Esophagus muscularis mucosa (tissue), 4 donors: ENCODE measurements at regions not wholly inside any gene's neighbourhood (a gene's known extent, or its start where the extent isn't known, plus 50 kb on each side); places are given as distances from the start of the nearest gene placed in this dataset.
"Not testable (repeated sequence)": the region's sequence is repeated elsewhere in the genome, so short reads cannot be mapped to it uniquely, and the experiment has no call there.

Experiments
- DNase-seq: peaks from one replicate; pipeline ENCODE4 v3.0.0-alpha.2; 2017; ENCODE audit errors: extremely low spot score
- H3K27ac ChIP-seq, 4 donors: fragments of 200-600 bp; sonication (generic); replicated peaks in 1 of 4; 1 replicate in 3 of 4; 2 replicates in 1 of 4; pipeline ENCODE4 v1.5.1; 2016 to 2019; ENCODE audit warnings: mild to moderate bottlenecking in 1 of 4
- H3K27me3 ChIP-seq, 4 donors: fragments of 200-600 bp; sonication (generic); one replicate each; pipeline versions ENCODE4 v1.5.1 to v1.6.0; 2016 to 2019
- H3K36me3 ChIP-seq, 4 donors: fragments of 200-600 bp; sonication (generic); one replicate each; pipeline ENCODE4 v1.5.1; 2016 to 2019
- H3K4me1 ChIP-seq, 4 donors: fragments of 200-600 bp; sonication (generic); one replicate each; pipeline ENCODE4 v1.5.1; 2016 to 2019
- H3K4me3 ChIP-seq, 4 donors: fragments of 200-600 bp; sonication (generic); 1 replicate in 2 of 4; 2 replicates in 2 of 4; pipeline ENCODE4 v1.5.1; 2016 to 2019; ENCODE audit warnings: mild to moderate bottlenecking in 4 of 4, moderate library complexity in 1 of 4
- H3K9me3 ChIP-seq, 4 donors: fragments of 200-600 bp; sonication (generic); 1 replicate in 3 of 4; 2 replicates in 1 of 4; pipeline ENCODE4 v1.5.1; 2016 to 2019
- EP300 ChIP-seq: sonication (generic); formaldehyde crosslinking; IDR thresholded peaks from one replicate; pipeline ENCODE4 v1.6.1; 2017; ENCODE audit warnings: antibody characterized with exemption
- POLR2A ChIP-seq: fragments of 450-650 bp; IDR thresholded peaks from one replicate; pipeline ENCODE4 v1.6.1; 2017; ENCODE audit warnings: antibody characterized with exemption, moderate library complexity, mild to moderate bottlenecking, low read depth
- POLR2AphosphoS5 ChIP-seq, 2 donors: sonication (generic); formaldehyde crosslinking; IDR thresholded peaks; one replicate each; pipeline ENCODE4 v1.6.1; 2017; ENCODE audit warnings: antibody characterized with exemption in 2 of 2
- WGBS: methylation state at CpG from one replicate; pipeline ENCODE4 v1.1.5; 2018; 5-methylcytosine and 5-hydroxymethylcytosine counted together
- intact Hi-C: fragments of 100-400 bp; cut with DNase I; formaldehyde crosslinking; loops from one replicate; pipeline ENCODE4 v1.15.1; 2023
- TF ChIP-seq, protein P1 (sequence below), 3 experiments: fragments of 200-600 bp in 2 of 3; fragments of 450-650 bp in 1 of 3; sonication (generic) in 2 of 3; IDR thresholded peaks; one replicate each; pipeline ENCODE4 v1.5.1; 2017 to 2019; ENCODE audit warnings: antibody characterized with exemption in 3 of 3, mild to moderate bottlenecking in 2 of 3, moderate library complexity in 1 of 3

DNA sequence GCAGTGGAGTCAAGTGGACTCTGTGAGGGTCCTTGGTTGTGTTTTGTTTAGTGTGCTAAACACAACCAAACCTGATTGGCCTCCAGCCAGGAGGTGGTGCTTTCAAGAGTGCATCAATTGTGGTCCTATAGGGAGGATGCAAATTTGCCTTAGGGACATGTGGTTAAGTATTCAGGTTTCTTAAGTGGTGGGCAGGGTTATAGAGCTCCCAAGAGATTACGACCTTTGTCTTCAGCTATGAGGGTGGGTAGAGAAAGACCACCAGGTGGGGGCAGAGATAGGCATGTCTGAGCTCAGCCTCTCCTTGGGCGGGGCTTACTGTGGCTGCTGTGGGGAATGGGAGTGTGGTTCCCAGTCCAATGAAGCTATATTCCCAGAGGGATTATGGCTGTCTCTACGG is 186.6 kb downstream of the SQOR start:
- TF ChIP-seq POLR2A (no peak), EP300 (no peak), POLR2AphosphoS5 (IDR thresholded peaks at IDR 0.05) (no peak)
- TF ChIP-seq, protein P1, sequence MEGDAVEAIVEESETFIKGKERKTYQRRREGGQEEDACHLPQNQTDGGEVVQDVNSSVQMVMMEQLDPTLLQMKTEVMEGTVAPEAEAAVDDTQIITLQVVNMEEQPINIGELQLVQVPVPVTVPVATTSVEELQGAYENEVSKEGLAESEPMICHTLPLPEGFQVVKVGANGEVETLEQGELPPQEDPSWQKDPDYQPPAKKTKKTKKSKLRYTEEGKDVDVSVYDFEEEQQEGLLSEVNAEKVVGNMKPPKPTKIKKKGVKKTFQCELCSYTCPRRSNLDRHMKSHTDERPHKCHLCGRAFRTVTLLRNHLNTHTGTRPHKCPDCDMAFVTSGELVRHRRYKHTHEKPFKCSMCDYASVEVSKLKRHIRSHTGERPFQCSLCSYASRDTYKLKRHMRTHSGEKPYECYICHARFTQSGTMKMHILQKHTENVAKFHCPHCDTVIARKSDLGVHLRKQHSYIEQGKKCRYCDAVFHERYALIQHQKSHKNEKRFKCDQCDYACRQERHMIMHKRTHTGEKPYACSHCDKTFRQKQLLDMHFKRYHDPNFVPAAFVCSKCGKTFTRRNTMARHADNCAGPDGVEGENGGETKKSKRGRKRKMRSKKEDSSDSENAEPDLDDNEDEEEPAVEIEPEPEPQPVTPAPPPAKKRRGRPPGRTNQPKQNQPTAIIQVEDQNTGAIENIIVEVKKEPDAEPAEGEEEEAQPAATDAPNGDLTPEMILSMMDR (IDR thresholded peaks at IDR 0.05), result no peak
- WGBS, result 88% methylated on average over 2 of the region's 3 CpGs
- intact Hi-C loops, result no loop called here

GRCh38 chr15:45822968-45823367 is 188.1 kb downstream of the SQOR start:
- H3K27me3 ChIP-seq, H3K9me3 ChIP-seq, H3K36me3 ChIP-seq, DNase-seq, H3K27ac ChIP-seq, intact Hi-C loops, H3K4me3 ChIP-seq, H3K4me1 ChIP-seq: not testable (repeated sequence)
- WGBS, result 87% methylated on average over 4 of the region's 4 CpGs

More for the DNA sequence above, 186.6 kb downstream of the SQOR start:
- no peak overlapping the region for H3K27ac ChIP-seq
- no peak for DNase-seq
- no peak overlapping the region for H3K4me3 ChIP-seq
- no peaks in the 10 kb centered on the region for H3K9me3 ChIP-seq
- H3K36me3 ChIP-seq, result no peaks in the 10 kb centered on the region
- H3K4me1 ChIP-seq, result no peaks in the 10 kb centered on the region
- peaks cover 0 to 3% (median 0%) of the 10 kb centered on the region in 4 donors for H3K27me3 ChIP-seq

DNA sequence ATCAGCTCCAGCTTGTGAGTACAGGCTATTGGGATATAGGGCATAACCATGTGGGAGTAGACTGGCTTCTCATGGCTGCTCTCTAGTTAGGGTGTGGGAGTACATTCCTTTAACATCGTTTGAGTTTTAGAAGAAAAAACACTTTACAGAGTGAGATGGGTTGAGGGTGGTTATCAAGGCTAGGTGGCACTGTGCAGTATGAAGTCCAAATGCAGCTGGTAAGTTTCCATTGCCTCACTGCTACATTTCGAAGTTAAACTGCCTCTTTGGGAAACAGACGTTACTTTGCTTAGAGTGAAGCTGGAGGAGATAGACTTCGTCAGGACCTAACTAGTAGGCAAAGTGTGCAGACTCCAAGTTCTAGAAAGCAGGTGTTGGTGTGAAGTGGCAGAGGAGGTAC is 192.4 kb downstream of the SQOR start:
- H3K4me1 ChIP-seq, result no peaks in the 10 kb centered on the region
- 77% methylated on average over 4 of the region's 4 CpGs for WGBS
- TF ChIP-seq EP300 (no peak), POLR2AphosphoS5 (IDR thresholded peaks at IDR 0.05) (no peak), POLR2A (no peak)
- TF ChIP-seq, protein P1 (IDR thresholded peaks at IDR 0.05), result no peak
- H3K4me3 ChIP-seq, result no peak overlapping the region
- no peaks in the 10 kb centered on the region for H3K9me3 ChIP-seq
- H3K36me3 ChIP-seq, result no peaks in the 10 kb centered on the region
- H3K27ac ChIP-seq, result no peak overlapping the region
- DNase-seq, result no peak
- intact Hi-C loops, result no loop called here
- peaks cover 0 to 3% (median 0%) of the 10 kb centered on the region in 4 donors for H3K27me3 ChIP-seq

DNA sequence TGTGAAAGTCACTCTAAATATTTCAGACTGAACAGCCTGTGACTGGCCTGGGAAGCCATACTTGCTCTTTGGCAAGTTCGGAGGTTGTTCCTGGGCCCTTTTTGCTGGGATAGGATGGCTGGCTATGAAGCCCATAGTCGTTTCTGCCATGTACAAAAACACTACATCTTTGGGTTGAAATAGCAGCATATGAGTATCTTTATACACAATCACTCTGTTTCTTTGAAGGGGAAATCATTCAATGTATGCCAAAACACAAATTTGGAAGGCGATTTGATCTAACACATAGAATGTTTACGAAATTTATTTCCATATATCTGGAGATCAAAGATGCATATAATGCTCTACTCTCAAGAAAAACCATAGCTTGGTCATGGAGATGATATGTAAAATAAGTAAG is 192.9 kb downstream of the SQOR start:
- Histone ChIP-seq H3K9me3 (no peaks in the 10 kb centered on the region), H3K4me3 (no peak overlapping the region), H3K27me3 (peaks cover 0 to 3% (median 0%) of the 10 kb centered on the region in 4 donors), H3K27ac (no peak overlapping the region), H3K4me1 (no peaks in the 10 kb centered on the region), H3K36me3 (no peaks in the 10 kb centered on the region)
- intact Hi-C loops, result no loop called here
- no peak for DNase-seq
- 73% methylated on average over 4 of the region's 4 CpGs for WGBS
- TF ChIP-seq EP300 (no peak), POLR2A (no peak), POLR2AphosphoS5 (IDR thresholded peaks at IDR 0.05) (no peak)
- TF ChIP-seq, protein P1 (IDR thresholded peaks at IDR 0.05), result no peak

- Histone ChIP-seq H3K36me3 (no peaks in the 10 kb centered on the region), H3K4me1 (no peaks in the 10 kb centered on the region), H3K9me3 (no peaks in the 10 kb centered on the region), H3K27me3 (no peaks in the 10 kb centered on the region), H3K27ac (no peak overlapping the region), H3K4me3 (no peak overlapping the region)
- intact Hi-C loops, result no loop called here
- DNase-seq, result no peak
- WGBS, result 77% methylated on average over 6 of the region's 15 CpGs
- TF ChIP-seq, protein P1 (IDR thresholded peaks at IDR 0.05), result no peak
- TF ChIP-seq EP300, result no peak
- TF ChIP-seq POLR2AphosphoS5 (IDR thresholded peaks at IDR 0.05), result no peak
- TF ChIP-seq POLR2A, result no peak
These were observed 194.7 kb downstream of the SQOR start for GRCh38 chr15:45829336-45830153.
